ENCODE measurements at regions not wholly inside any gene's neighbourhood (a gene's known extent, or its start where the extent isn't known, plus 50 kb on each side); places are given as distances from the start of the nearest gene placed in this dataset.

DNA sequence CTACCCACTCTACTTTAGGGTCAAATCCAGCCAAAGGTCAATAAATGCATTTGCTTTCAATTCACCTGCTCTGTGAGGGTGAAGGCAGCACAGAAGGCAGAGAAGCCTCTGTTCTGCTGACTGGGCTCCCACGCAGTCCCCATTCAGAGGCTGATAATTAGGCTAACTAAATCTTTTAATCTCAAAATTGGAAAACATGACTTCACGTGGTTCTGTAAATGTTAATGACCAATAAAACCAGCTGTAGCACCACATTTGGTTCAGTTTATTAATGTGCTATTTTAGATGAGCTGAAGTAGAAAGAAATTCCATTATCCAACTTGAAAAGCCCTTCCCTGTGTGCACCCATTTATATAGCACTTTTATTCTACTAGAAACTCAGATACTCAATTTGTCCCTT is 310.6 kb downstream of the C1D start:
- WGBS (ENCODE audit: insufficient coverage, insufficient replicate concordance, low lambda C conversion rate, missing lambda C conversion rate), result 19% methylated on average over 2 of the region's 2 CpGs
- Histone ChIP-seq H4K20me1 (ENCODE audit: control insufficient read depth, insufficient read depth) (no peaks in the 10 kb centered on the region), H3K4me2 (ENCODE audit: control insufficient read depth, insufficient read depth) (no peak overlapping the region), H3K4me1 (ENCODE audit: control insufficient read depth, insufficient read depth, low read length) (no peaks in the 10 kb centered on the region), H3K27ac (ENCODE audit: control insufficient read depth, insufficient read depth) (no peak overlapping the region), H3K9ac (ENCODE audit: control insufficient read depth, insufficient read depth, low read length) (no peak overlapping the region), H3K36me3 (ENCODE audit: control insufficient read depth in 2 of 2, insufficient read depth in 2 of 2, low read length in 1 of 2) (no peaks in the 10 kb centered on the region), H3K79me2 (ENCODE audit: control insufficient read depth, insufficient read depth, low read length) (no peaks in the 10 kb centered on the region), H3K4me3 (no peak overlapping the region), H3K27me3 (replicated peaks in 1 of 2; ENCODE audit: control insufficient read depth in 2 of 2, insufficient read depth in 2 of 2, low read length in 1 of 2) (no peaks in the 10 kb centered on the region; a peak in 1 of 4 replicates), H2AFZ (ENCODE audit: control insufficient read depth, low read depth, low read length) (no peak overlapping the region), H3K9me3 (replicated peaks; ENCODE audit: control insufficient read depth, insufficient read depth, low read length) (no peaks in the 10 kb centered on the region)
- no peak for FAIRE-seq
- ChIA-PET POLR2A (no interaction called here), CTCF (no interaction called here), RAD21 (ENCODE audit: unreplicated experiment) (no interaction called here), SMC1A (ENCODE audit: uncharacterized antibody, unreplicated experiment) (no interaction called here)
- no peak for ATAC-seq
- no peak for DNase-seq (ENCODE audit: low read depth, low spot score)
- in situ Hi-C loops (cut with MboI), result no loop called here
- intact Hi-C loops (cut with micrococcal nuclease; ENCODE audit: unreplicated experiment), result no loop called here
- no TSS peak for BruUV-seq (replicated peaks)
- TF ChIP-seq BACH1 (IDR thresholded peaks at IDR 0.05; ENCODE audit: borderline replicate concordance) (no peak), HCFC1 (IDR thresholded peaks at IDR 0.05; ENCODE audit: low read length) (no peak), SMARCA5 (IDR thresholded peaks at IDR 0.05) (no peak), SREBF2 (IDR thresholded peaks at IDR 0.05; ENCODE audit: low read length) (no peak), ZNF217 (IDR thresholded peaks at IDR 0.05) (no peak), FOS (IDR thresholded peaks at IDR 0.05; ENCODE audit: borderline replicate concordance, extremely low read depth, insufficient read length) (no peak), MTA2 (IDR thresholded peaks at IDR 0.05; ENCODE audit: low read depth) (no peak), MYB (IDR thresholded peaks at IDR 0.05; ENCODE audit: borderline replicate concordance, low read depth, low read length) (no peak), ESRRA (IDR thresholded peaks at IDR 0.05; ENCODE audit: low read length) (no peak), POLR2AphosphoS5 (IDR thresholded peaks at IDR 0.05; ENCODE audit: low read length) (no peak), ZNF274 (IDR thresholded peaks at IDR 0.05; ENCODE audit: insufficient read depth, insufficient read length) (no peak), POU2F2 (IDR thresholded peaks at IDR 0.05; ENCODE audit: borderline replicate concordance, low read depth, low read length) (no peak)
- TF ChIP-seq, protein P1, sequence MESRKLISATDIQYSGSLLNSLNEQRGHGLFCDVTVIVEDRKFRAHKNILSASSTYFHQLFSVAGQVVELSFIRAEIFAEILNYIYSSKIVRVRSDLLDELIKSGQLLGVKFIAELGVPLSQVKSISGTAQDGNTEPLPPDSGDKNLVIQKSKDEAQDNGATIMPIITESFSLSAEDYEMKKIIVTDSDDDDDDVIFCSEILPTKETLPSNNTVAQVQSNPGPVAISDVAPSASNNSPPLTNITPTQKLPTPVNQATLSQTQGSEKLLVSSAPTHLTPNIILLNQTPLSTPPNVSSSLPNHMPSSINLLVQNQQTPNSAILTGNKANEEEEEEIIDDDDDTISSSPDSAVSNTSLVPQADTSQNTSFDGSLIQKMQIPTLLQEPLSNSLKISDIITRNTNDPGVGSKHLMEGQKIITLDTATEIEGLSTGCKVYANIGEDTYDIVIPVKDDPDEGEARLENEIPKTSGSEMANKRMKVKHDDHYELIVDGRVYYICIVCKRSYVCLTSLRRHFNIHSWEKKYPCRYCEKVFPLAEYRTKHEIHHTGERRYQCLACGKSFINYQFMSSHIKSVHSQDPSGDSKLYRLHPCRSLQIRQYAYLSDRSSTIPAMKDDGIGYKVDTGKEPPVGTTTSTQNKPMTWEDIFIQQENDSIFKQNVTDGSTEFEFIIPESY (IDR thresholded peaks at IDR 0.05), result no peak
- TF ChIP-seq, protein P2, sequence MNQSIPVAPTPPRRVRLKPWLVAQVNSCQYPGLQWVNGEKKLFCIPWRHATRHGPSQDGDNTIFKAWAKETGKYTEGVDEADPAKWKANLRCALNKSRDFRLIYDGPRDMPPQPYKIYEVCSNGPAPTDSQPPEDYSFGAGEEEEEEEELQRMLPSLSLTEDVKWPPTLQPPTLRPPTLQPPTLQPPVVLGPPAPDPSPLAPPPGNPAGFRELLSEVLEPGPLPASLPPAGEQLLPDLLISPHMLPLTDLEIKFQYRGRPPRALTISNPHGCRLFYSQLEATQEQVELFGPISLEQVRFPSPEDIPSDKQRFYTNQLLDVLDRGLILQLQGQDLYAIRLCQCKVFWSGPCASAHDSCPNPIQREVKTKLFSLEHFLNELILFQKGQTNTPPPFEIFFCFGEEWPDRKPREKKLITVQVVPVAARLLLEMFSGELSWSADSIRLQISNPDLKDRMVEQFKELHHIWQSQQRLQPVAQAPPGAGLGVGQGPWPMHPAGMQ (IDR thresholded peaks at IDR 0.05; ENCODE audit: borderline replicate concordance), result no peak
- TF ChIP-seq, protein P3, sequence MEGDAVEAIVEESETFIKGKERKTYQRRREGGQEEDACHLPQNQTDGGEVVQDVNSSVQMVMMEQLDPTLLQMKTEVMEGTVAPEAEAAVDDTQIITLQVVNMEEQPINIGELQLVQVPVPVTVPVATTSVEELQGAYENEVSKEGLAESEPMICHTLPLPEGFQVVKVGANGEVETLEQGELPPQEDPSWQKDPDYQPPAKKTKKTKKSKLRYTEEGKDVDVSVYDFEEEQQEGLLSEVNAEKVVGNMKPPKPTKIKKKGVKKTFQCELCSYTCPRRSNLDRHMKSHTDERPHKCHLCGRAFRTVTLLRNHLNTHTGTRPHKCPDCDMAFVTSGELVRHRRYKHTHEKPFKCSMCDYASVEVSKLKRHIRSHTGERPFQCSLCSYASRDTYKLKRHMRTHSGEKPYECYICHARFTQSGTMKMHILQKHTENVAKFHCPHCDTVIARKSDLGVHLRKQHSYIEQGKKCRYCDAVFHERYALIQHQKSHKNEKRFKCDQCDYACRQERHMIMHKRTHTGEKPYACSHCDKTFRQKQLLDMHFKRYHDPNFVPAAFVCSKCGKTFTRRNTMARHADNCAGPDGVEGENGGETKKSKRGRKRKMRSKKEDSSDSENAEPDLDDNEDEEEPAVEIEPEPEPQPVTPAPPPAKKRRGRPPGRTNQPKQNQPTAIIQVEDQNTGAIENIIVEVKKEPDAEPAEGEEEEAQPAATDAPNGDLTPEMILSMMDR (IDR thresholded peaks at IDR 0.05 in 2 of 3, conservative IDR thresholded peaks at IDR 0.05 in 1 of 3; ENCODE audit: control insufficient read depth in 2 of 3, extremely low read depth in 1 of 3, insufficient read depth in 1 of 3, low read depth in 3 of 3, low read length in 3 of 3), result no peak
- TF ChIP-seq, protein P4, sequence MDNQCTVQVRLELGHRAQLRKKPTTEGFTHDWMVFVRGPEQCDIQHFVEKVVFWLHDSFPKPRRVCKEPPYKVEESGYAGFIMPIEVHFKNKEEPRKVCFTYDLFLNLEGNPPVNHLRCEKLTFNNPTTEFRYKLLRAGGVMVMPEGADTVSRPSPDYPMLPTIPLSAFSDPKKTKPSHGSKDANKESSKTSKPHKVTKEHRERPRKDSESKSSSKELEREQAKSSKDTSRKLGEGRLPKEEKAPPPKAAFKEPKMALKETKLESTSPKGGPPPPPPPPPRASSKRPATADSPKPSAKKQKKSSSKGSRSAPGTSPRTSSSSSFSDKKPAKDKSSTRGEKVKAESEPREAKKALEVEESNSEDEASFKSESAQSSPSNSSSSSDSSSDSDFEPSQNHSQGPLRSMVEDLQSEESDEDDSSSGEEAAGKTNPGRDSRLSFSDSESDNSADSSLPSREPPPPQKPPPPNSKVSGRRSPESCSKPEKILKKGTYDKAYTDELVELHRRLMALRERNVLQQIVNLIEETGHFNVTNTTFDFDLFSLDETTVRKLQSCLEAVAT (IDR thresholded peaks at IDR 0.05), result no peak
- TF ChIP-seq, protein P5, sequence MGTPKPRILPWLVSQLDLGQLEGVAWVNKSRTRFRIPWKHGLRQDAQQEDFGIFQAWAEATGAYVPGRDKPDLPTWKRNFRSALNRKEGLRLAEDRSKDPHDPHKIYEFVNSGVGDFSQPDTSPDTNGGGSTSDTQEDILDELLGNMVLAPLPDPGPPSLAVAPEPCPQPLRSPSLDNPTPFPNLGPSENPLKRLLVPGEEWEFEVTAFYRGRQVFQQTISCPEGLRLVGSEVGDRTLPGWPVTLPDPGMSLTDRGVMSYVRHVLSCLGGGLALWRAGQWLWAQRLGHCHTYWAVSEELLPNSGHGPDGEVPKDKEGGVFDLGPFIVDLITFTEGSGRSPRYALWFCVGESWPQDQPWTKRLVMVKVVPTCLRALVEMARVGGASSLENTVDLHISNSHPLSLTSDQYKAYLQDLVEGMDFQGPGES (IDR thresholded peaks at IDR 0.05), result no peak
- TF ChIP-seq, protein P6, sequence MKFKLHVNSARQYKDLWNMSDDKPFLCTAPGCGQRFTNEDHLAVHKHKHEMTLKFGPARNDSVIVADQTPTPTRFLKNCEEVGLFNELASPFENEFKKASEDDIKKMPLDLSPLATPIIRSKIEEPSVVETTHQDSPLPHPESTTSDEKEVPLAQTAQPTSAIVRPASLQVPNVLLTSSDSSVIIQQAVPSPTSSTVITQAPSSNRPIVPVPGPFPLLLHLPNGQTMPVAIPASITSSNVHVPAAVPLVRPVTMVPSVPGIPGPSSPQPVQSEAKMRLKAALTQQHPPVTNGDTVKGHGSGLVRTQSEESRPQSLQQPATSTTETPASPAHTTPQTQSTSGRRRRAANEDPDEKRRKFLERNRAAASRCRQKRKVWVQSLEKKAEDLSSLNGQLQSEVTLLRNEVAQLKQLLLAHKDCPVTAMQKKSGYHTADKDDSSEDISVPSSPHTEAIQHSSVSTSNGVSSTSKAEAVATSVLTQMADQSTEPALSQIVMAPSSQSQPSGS (IDR thresholded peaks at IDR 0.05; ENCODE audit: low read length), result no peak

Measured in GM12878 (cell line).